ENCODE measurements at regions not wholly inside any gene's neighbourhood (a gene's known extent, or its start where the extent isn't known, plus 50 kb on each side); places are given as distances from the start of the nearest gene placed in this dataset.

DNA sequence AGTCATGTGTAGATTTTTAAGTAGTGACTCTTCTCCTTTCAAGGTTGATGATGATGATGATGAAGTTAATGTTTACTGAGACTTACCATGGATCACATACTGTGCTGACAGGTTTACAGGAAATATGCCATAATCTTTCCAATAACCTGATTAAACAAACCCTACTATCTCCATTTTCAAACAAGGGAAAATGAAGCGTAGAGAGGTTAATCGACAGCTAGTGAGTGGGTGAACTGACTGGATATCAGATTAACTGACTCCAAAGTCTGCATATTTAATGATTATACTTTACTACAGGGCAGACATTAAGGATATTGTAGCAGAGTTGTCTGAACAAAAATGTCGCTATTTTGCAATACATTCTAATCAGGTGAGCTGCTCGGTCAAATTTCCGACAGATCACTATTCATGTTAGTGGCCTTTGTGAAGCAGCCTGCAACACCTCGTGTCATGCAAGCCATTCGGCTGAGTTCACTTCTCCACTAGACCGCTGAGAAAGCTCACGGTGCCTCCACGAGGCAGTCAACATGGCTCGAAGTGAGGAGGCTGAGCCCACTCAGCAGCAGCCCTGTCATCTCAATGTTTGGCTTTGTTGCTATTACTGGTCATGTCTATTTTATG is 264.2 kb downstream of the NFKBIZ start:
- Histone ChIP-seq H3K9me3 (ENCODE audit: control insufficient read depth in 4 of 4, low read length in 3 of 4) (no peaks in the 10 kb centered on the region), H3K4me1 (ENCODE audit: control insufficient read depth in 4 of 4, insufficient read depth in 4 of 4, low read length in 3 of 4) (peaks cover 0 to 3% (median 0%) of the 10 kb centered on the region in 4 donors), H3K36me3 (ENCODE audit: control insufficient read depth in 4 of 4, insufficient read depth in 3 of 4, low read depth in 1 of 4, low read length in 3 of 4) (no peaks in the 10 kb centered on the region), H3K9ac (ENCODE audit: low read depth in 1 of 2, low read length in 2 of 2) (no peak overlapping the region), H3K27me3 (ENCODE audit: control insufficient read depth in 4 of 4, insufficient read depth in 4 of 4, low read length in 3 of 4) (no peaks in the 10 kb centered on the region), H3K27ac (ENCODE audit: low read depth in 1 of 2, low read length in 2 of 2) (no peak overlapping the region), H3K4me3 (ENCODE audit: low read depth in 1 of 3, low read length in 3 of 3) (no peak overlapping the region)
- DNase-seq (ENCODE audit: low spot score) = no peak
- TF ChIP-seq EGR1 (IDR thresholded peaks at IDR 0.05; ENCODE audit: low read depth in 2 of 2) = no peak
- TF ChIP-seq RXRA (IDR thresholded peaks at IDR 0.05) = no peak
- TF ChIP-seq, protein P1, sequence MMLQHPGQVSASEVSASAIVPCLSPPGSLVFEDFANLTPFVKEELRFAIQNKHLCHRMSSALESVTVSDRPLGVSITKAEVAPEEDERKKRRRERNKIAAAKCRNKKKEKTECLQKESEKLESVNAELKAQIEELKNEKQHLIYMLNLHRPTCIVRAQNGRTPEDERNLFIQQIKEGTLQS (IDR thresholded peaks at IDR 0.05) = no peak
- TF ChIP-seq RAD21 (IDR thresholded peaks at IDR 0.05) = no peak
- no peak for TF ChIP-seq FOXA2 (IDR thresholded peaks at IDR 0.05)
- no peak for TF ChIP-seq NR2F2 (IDR thresholded peaks at IDR 0.05)
- TF ChIP-seq, protein P2, sequence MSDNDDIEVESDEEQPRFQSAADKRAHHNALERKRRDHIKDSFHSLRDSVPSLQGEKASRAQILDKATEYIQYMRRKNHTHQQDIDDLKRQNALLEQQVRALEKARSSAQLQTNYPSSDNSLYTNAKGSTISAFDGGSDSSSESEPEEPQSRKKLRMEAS (IDR thresholded peaks at IDR 0.05) = no peak
- TF ChIP-seq, protein P3, sequence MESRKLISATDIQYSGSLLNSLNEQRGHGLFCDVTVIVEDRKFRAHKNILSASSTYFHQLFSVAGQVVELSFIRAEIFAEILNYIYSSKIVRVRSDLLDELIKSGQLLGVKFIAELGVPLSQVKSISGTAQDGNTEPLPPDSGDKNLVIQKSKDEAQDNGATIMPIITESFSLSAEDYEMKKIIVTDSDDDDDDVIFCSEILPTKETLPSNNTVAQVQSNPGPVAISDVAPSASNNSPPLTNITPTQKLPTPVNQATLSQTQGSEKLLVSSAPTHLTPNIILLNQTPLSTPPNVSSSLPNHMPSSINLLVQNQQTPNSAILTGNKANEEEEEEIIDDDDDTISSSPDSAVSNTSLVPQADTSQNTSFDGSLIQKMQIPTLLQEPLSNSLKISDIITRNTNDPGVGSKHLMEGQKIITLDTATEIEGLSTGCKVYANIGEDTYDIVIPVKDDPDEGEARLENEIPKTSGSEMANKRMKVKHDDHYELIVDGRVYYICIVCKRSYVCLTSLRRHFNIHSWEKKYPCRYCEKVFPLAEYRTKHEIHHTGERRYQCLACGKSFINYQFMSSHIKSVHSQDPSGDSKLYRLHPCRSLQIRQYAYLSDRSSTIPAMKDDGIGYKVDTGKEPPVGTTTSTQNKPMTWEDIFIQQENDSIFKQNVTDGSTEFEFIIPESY (IDR thresholded peaks at IDR 0.05) = no peak
- TF ChIP-seq GABPA (IDR thresholded peaks at IDR 0.05 in 1 of 2, conservative IDR thresholded peaks at IDR 0.05 in 1 of 2) = no peak
- no peak for TF ChIP-seq HNF4A (conservative IDR thresholded peaks at IDR 0.05)
- TF ChIP-seq, protein P4, sequence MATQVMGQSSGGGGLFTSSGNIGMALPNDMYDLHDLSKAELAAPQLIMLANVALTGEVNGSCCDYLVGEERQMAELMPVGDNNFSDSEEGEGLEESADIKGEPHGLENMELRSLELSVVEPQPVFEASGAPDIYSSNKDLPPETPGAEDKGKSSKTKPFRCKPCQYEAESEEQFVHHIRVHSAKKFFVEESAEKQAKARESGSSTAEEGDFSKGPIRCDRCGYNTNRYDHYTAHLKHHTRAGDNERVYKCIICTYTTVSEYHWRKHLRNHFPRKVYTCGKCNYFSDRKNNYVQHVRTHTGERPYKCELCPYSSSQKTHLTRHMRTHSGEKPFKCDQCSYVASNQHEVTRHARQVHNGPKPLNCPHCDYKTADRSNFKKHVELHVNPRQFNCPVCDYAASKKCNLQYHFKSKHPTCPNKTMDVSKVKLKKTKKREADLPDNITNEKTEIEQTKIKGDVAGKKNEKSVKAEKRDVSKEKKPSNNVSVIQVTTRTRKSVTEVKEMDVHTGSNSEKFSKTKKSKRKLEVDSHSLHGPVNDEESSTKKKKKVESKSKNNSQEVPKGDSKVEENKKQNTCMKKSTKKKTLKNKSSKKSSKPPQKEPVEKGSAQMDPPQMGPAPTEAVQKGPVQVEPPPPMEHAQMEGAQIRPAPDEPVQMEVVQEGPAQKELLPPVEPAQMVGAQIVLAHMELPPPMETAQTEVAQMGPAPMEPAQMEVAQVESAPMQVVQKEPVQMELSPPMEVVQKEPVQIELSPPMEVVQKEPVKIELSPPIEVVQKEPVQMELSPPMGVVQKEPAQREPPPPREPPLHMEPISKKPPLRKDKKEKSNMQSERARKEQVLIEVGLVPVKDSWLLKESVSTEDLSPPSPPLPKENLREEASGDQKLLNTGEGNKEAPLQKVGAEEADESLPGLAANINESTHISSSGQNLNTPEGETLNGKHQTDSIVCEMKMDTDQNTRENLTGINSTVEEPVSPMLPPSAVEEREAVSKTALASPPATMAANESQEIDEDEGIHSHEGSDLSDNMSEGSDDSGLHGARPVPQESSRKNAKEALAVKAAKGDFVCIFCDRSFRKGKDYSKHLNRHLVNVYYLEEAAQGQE (IDR thresholded peaks at IDR 0.05) = no peak
- no peak for TF ChIP-seq YY1 (IDR thresholded peaks at IDR 0.05)
- 78% methylated on average over 11 of the region's 11 CpGs for WGBS

DNA sequence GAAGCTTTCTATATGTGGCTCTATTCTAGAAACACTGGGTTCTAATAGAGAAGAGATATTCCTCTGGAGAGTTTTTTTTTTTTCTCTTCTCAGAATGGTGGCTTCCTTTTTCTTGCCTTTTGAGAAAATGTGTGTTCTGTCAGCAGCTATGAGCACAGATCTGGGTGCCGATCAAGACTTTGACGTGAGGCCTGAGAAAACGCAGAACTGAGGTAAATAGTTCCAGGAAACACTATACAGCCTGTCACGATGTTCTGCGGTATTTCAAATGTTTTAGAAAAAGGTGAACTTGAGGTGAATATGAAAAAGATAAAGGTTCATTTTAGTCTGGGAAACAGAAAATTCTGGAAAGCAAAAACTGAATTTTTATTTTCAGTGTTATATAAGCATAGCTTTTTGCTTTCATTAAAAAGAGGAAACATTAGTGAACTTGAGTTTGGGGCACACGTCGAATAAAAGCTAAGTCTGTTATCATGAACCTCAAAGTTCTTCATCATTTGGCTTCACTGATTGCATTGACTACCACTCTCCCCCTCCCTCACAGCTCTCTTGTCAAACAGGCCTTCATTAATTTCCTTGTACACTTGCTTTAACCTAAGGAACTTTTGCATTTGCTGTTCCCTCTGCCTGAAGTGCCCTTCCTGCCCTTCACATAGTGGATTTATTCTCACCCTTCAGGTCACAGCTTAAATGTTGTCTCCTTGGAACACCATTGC is 265.1 kb downstream of the NFKBIZ start:
- Histone ChIP-seq H3K36me3 (ENCODE audit: control insufficient read depth in 4 of 4, insufficient read depth in 3 of 4, low read depth in 1 of 4, low read length in 3 of 4) (no peaks in the 10 kb centered on the region), H3K9ac (ENCODE audit: low read depth in 1 of 2, low read length in 2 of 2) (no peak overlapping the region), H3K9me3 (ENCODE audit: control insufficient read depth in 4 of 4, low read length in 3 of 4) (no peaks in the 10 kb centered on the region), H3K4me3 (ENCODE audit: low read depth in 1 of 3, low read length in 3 of 3) (no peak overlapping the region), H3K4me1 (ENCODE audit: control insufficient read depth in 4 of 4, insufficient read depth in 4 of 4, low read length in 3 of 4) (peaks cover 0 to 3% (median 0%) of the 10 kb centered on the region in 4 donors), H3K27ac (ENCODE audit: low read depth in 1 of 2, low read length in 2 of 2) (no peak overlapping the region), H3K27me3 (ENCODE audit: control insufficient read depth in 4 of 4, insufficient read depth in 4 of 4, low read length in 3 of 4) (no peaks in the 10 kb centered on the region)
- DNase-seq (ENCODE audit: low spot score) = no peak
- TF ChIP-seq, protein P2 (IDR thresholded peaks at IDR 0.05) = no peak
- TF ChIP-seq, protein P5, sequence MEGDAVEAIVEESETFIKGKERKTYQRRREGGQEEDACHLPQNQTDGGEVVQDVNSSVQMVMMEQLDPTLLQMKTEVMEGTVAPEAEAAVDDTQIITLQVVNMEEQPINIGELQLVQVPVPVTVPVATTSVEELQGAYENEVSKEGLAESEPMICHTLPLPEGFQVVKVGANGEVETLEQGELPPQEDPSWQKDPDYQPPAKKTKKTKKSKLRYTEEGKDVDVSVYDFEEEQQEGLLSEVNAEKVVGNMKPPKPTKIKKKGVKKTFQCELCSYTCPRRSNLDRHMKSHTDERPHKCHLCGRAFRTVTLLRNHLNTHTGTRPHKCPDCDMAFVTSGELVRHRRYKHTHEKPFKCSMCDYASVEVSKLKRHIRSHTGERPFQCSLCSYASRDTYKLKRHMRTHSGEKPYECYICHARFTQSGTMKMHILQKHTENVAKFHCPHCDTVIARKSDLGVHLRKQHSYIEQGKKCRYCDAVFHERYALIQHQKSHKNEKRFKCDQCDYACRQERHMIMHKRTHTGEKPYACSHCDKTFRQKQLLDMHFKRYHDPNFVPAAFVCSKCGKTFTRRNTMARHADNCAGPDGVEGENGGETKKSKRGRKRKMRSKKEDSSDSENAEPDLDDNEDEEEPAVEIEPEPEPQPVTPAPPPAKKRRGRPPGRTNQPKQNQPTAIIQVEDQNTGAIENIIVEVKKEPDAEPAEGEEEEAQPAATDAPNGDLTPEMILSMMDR (IDR thresholded peaks at IDR 0.05; ENCODE audit: low read depth, low read length, missing input control) = no peak
- TF ChIP-seq YY1 (IDR thresholded peaks at IDR 0.05) = no peak
- TF ChIP-seq RXRA (IDR thresholded peaks at IDR 0.05) = no peak
- no peak for TF ChIP-seq RAD21 (IDR thresholded peaks at IDR 0.05)
- TF ChIP-seq TAF1 (conservative IDR thresholded peaks at IDR 0.05) = no peak
- no peak for TF ChIP-seq FOXA2 (IDR thresholded peaks at IDR 0.05)
- TF ChIP-seq NR2F2 (IDR thresholded peaks at IDR 0.05) = no peak
- TF ChIP-seq, protein P1 (IDR thresholded peaks at IDR 0.05) = no peak
- no peak for TF ChIP-seq EGR1 (IDR thresholded peaks at IDR 0.05; ENCODE audit: low read depth in 2 of 2)
- TF ChIP-seq, protein P3 (IDR thresholded peaks at IDR 0.05) = no peak
- TF ChIP-seq HNF4A (conservative IDR thresholded peaks at IDR 0.05) = no peak
- WGBS = 82% methylated on average over 7 of the region's 7 CpGs
